IMR-90 (cell line): ENCODE measurements at regions not wholly inside any gene's neighbourhood (a gene's known extent, or its start where the extent isn't known, plus 50 kb on each side); places are given as distances from the start of the nearest gene placed in this dataset.

Source experiments
- ATAC-seq: fragments of 200-7000 bp; cut with Tn5 transposase; 2 replicates; pipeline ENCODE4 v1.9.1; 2020; ENCODE audit warnings: low read depth, mild to moderate bottlenecking, moderate library complexity
- BruUV-seq: library from RNA; stranded (reverse); fragments of 400-500 nt; replicated peaks from 2 replicates; lab custom pipeline; 2021; lab: Mats Ljungman, UMichigan
- CTCF ChIA-PET: fragments of 300-600 bp; formaldehyde crosslinking; extraction: SDS; loops from one replicate; lab custom pipeline; 2021; ENCODE audit warnings: antibody characterized with exemption; lab: Yijun Ruan, JAX
- POLR2A ChIA-PET: fragments of 300-600 bp; sonication (Branson Sonifier 250); formaldehyde crosslinking; loops from one replicate; lab custom pipeline; 2022; ENCODE audit warnings: antibody characterized with exemption; ENCODE audit not compliant: unreplicated experiment; lab: Charles Lee
- DNase-seq: peaks from one replicate; pipeline ENCODE4 v3.0.0; 2013
- H2AFZ ChIP-seq: replicated peaks from 2 replicates; pipeline ENCODE3; 2013; ENCODE audit warnings: low read length, mild to moderate bottlenecking; ENCODE audit not compliant: poor library complexity
- H2AK5ac ChIP-seq: 2 replicates; pipeline ENCODE4 v1.6.1; 2013; ENCODE audit warnings: low read depth, low read length, inconsistent platforms
- H2AK9ac ChIP-seq: replicated peaks from 2 replicates; pipeline ENCODE3; 2013; ENCODE audit warnings: mild to moderate bottlenecking, low read depth, low read length, moderate library complexity; ENCODE audit not compliant: poor library complexity
- H2BK120ac ChIP-seq: 2 replicates; pipeline ENCODE4 v1.6.1; 2013; ENCODE audit warnings: low read depth, low read length, inconsistent platforms
- H2BK15ac ChIP-seq: 3 replicates; pipeline ENCODE4 v1.6.1; 2013; ENCODE audit warnings: low read depth, low read length, inconsistent platforms
- H2BK20ac ChIP-seq: 2 replicates; pipeline ENCODE4 v1.6.1; 2013; ENCODE audit warnings: low read depth, mild to moderate bottlenecking, inconsistent platforms, low read length, moderate library complexity
- H2BK5ac ChIP-seq: 2 replicates; pipeline ENCODE4 v1.6.1; 2013; ENCODE audit warnings: mild to moderate bottlenecking, low read depth, low read length, inconsistent platforms; ENCODE audit not compliant: poor library complexity, severe bottlenecking
- H3K14ac ChIP-seq: replicated peaks from 2 replicates; pipeline ENCODE4 v1.6.1; 2013; ENCODE audit warnings: low read depth, low read length, inconsistent platforms
- H3K18ac ChIP-seq: 2 replicates; pipeline ENCODE4 v1.6.1; 2013; ENCODE audit warnings: low read depth, low read length, control low read depth
- H3K23ac ChIP-seq: 2 replicates; pipeline ENCODE4 v1.6.1; 2013; ENCODE audit warnings: low read depth, low read length, inconsistent platforms
- H3K27ac ChIP-seq: 2 replicates; pipeline ENCODE4 v1.5.1; 2013; ENCODE audit warnings: mild to moderate bottlenecking, control low read depth, low read length; ENCODE audit not compliant: insufficient read depth
- H3K27me3 ChIP-seq: 2 replicates; pipeline ENCODE4 v1.6.1; 2013; ENCODE audit warnings: low read length; ENCODE audit not compliant: control insufficient read depth, insufficient read depth
- H3K36me3 ChIP-seq: 2 replicates; pipeline ENCODE4 v1.6.1; 2013; ENCODE audit warnings: low read length, mixed read lengths; ENCODE audit not compliant: control insufficient read depth, insufficient read depth
- H3K4ac ChIP-seq: 2 replicates; pipeline ENCODE4 v1.6.1; 2013; ENCODE audit warnings: low read depth, low read length, inconsistent platforms
- H3K4me1 ChIP-seq: 2 replicates; pipeline ENCODE4 v1.6.1; 2013; ENCODE audit warnings: low read length, mixed read lengths; ENCODE audit not compliant: control insufficient read depth, insufficient read depth
- H3K4me2 ChIP-seq: 2 replicates; pipeline ENCODE4 v1.6.1; 2013; ENCODE audit warnings: low read depth, mild to moderate bottlenecking, control low read depth, low read length, moderate library complexity
- H3K4me3 ChIP-seq: 2 replicates; pipeline ENCODE4 v1.5.1; 2013; ENCODE audit warnings: low read depth, mild to moderate bottlenecking, control low read depth, low read length, moderate library complexity; ENCODE audit not compliant: insufficient read depth
- H3K56ac ChIP-seq: 2 replicates; pipeline ENCODE4 v1.6.1; 2013; ENCODE audit warnings: low read length, inconsistent platforms; ENCODE audit not compliant: insufficient read depth; ENCODE audit errors: extremely low read depth
- H3K79me1 ChIP-seq, 2 experiments: 2 replicates each; pipeline ENCODE4 v1.6.1; 2013; ENCODE audit warnings: low read length in 2 of 2, inconsistent platforms in 1 of 2, low read depth in 1 of 2
- H3K9ac ChIP-seq: 2 replicates; pipeline ENCODE4 v1.6.1; 2013; ENCODE audit warnings: low read depth, low read length, control low read depth
- H3K9me1 ChIP-seq: 2 replicates; pipeline ENCODE4 v1.6.1; 2013; ENCODE audit warnings: low read length, inconsistent platforms; ENCODE audit not compliant: insufficient read depth
- H3K9me3 ChIP-seq: 2 replicates; pipeline ENCODE4 v1.6.1; 2013; ENCODE audit warnings: low read length; ENCODE audit not compliant: control insufficient read depth, insufficient read depth
- H4K20me1 ChIP-seq: 2 replicates; pipeline ENCODE4 v1.6.1; 2013; ENCODE audit warnings: low read length, inconsistent platforms; ENCODE audit not compliant: insufficient read depth
- H4K5ac ChIP-seq: 2 replicates; pipeline ENCODE4 v1.6.1; 2013; ENCODE audit warnings: mild to moderate bottlenecking, low read depth, low read length, control low read depth
- H4K8ac ChIP-seq, 2 experiments: 2 replicates each; pipeline ENCODE4 v1.6.1; 2013; ENCODE audit warnings: low read depth in 2 of 2, low read length in 2 of 2, control low read depth in 1 of 2, inconsistent platforms in 1 of 2
- H4K91ac ChIP-seq: 2 replicates; pipeline ENCODE4 v1.6.1; 2013; ENCODE audit warnings: low read depth, low read length, inconsistent platforms; ENCODE audit not compliant: insufficient read depth
- BHLHE40 ChIP-seq: fragments of 150-350 bp; IDR thresholded peaks from 2 replicates; pipeline ENCODE4 v1.6.1; 2016; ENCODE audit warnings: mild to moderate bottlenecking, low read depth, low read length
- CEBPB ChIP-seq: IDR thresholded peaks from 2 replicates; pipeline ENCODE4 v1.6.1; 2012; ENCODE audit warnings: low read depth, low read length, improper control_type of control experiment
- CHD1 ChIP-seq: IDR thresholded peaks from 2 replicates; pipeline ENCODE4 v1.6.1; 2012; ENCODE audit warnings: low read depth, low read length, improper control_type of control experiment
- MAFK ChIP-seq: IDR thresholded peaks from 2 replicates; pipeline ENCODE4 v1.6.1; 2012; ENCODE audit warnings: low read depth, low read length, improper control_type of control experiment
- MAZ ChIP-seq: IDR thresholded peaks from 2 replicates; pipeline ENCODE4 v1.6.1; 2012; ENCODE audit warnings: low read depth, mild to moderate bottlenecking, low read length, improper control_type of control experiment, moderate library complexity, borderline replicate concordance
- MXI1 ChIP-seq: IDR thresholded peaks from 2 replicates; pipeline ENCODE4 v1.6.1; 2012; ENCODE audit warnings: low read depth, mild to moderate bottlenecking, low read length, moderate library complexity, borderline replicate concordance
- NFE2L2 ChIP-seq: fragments of 150-350 bp; IDR thresholded peaks from 2 replicates; pipeline ENCODE4 v1.6.1; 2016; ENCODE audit warnings: low read depth, mild to moderate bottlenecking, low read length
- POLR2A ChIP-seq: IDR thresholded peaks from 2 replicates; pipeline ENCODE4 v1.6.1; 2012; ENCODE audit warnings: mild to moderate bottlenecking, low read depth, low read length
- RAD21 ChIP-seq: IDR thresholded peaks from 2 replicates; pipeline ENCODE4 v1.6.1; 2012; ENCODE audit warnings: low read length, improper control_type of control experiment
- RCOR1 ChIP-seq: IDR thresholded peaks from 2 replicates; pipeline ENCODE4 v1.6.1; 2012; ENCODE audit warnings: mild to moderate bottlenecking, low read length, improper control_type of control experiment; ENCODE audit not compliant: insufficient replicate concordance
- RFX5 ChIP-seq: IDR thresholded peaks from 2 replicates; pipeline ENCODE4 v1.8.0; 2012; ENCODE audit warnings: low read depth, mild to moderate bottlenecking, low read length, moderate library complexity
- SMC3 ChIP-seq: fragments of 150-350 bp; IDR thresholded peaks from 2 replicates; pipeline ENCODE4 v1.6.1; 2016; ENCODE audit warnings: low read depth, mild to moderate bottlenecking, antibody characterized with exemption, low read length, moderate library complexity
- WGBS, 2 experiments: methylation state at CpG; one replicate each; pipeline versions ENCODE4 v1.1.5 to v1.1.7; 2013; ENCODE audit warnings: missing lambda C conversion rate in 2 of 2; ENCODE audit not compliant: insufficient read length in 1 of 2; ENCODE audit errors: extremely low coverage in 2 of 2; 5-methylcytosine and 5-hydroxymethylcytosine counted together
- dilution Hi-C: fragments of 300-500 bp; cut with HindIII; formaldehyde crosslinking; loops from one replicate; pipeline ENCODE4 v1.14.3; 2018; ENCODE audit warnings: low sequenced_read_pairs; ENCODE audit not compliant: unreplicated experiment
- in situ Hi-C: fragments of 300-500 bp; cut with MboI; formaldehyde crosslinking; loops from 3 replicates; pipeline ENCODE4 v1.14.3; 2019; ENCODE audit warnings: low sequenced_read_pairs, inconsistent platforms, mixed read lengths
- intact Hi-C: fragments of 100-400 bp; cut with micrococcal nuclease; formaldehyde crosslinking; loops from 2 replicates; pipeline ENCODE4 v1.10.0; 2022
- TF ChIP-seq, protein P1 (sequence below): fragments of 150-350 bp; IDR thresholded peaks from 2 replicates; pipeline ENCODE4 v1.6.1; 2016; ENCODE audit warnings: low read depth, mild to moderate bottlenecking, low read length, moderate library complexity, borderline replicate concordance
- TF ChIP-seq, protein P2 (sequence below): conservative IDR thresholded peaks from 2 replicates; pipeline ENCODE4 v1.5.1; 2012; ENCODE audit warnings: mild to moderate bottlenecking, low read depth, low read length, improper control_type of control experiment
- TF ChIP-seq, protein P3 (sequence below): fragments of 150-350 bp; IDR thresholded peaks from 2 replicates; pipeline ENCODE4 v1.6.1; 2017; ENCODE audit warnings: mild to moderate bottlenecking, antibody characterized with exemption, low read length, low read depth

DNA sequence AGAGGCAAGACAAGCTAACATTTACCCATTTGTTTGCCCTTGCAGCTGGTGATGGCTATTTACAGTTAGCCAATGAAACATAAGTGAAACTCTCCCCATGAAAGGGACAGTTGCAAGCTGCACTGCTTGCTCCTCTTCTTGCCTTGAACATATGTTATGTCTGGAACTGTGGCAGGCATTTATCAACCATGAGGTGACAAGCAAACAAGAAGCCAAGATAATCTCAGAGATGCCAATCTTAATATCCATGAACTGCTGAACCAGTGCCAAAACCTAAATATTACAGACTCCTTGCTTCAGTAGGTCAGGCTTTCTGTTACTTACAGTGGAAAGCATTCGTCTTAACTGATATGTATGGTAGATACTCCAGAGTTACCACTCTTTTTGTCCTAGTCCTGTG is 133.4 kb downstream of the ACTBL2 start:
- H2BK120ac ChIP-seq, result peak overlapping the region; percentile 19; the same call in 1 of the 2 replicates
- no peak overlapping the region for H3K18ac ChIP-seq
- no peak overlapping the region for H3K27ac ChIP-seq
- no CpG with 5 or more reads among the region's 1 CpG for WGBS, 2 experiments
- dilution Hi-C loops (no loop called here), intact Hi-C loops (no loop called here), in situ Hi-C loops (no loop called here)
- H4K5ac ChIP-seq, result no peak overlapping the region
- no peak overlapping the region for H2BK20ac ChIP-seq
- H2AK5ac ChIP-seq, result no peak overlapping the region
- no peak for DNase-seq
- BruUV-seq, result no TSS peak
- no peak overlapping the region for H4K8ac ChIP-seq
- no peak overlapping the region for H3K4me2 ChIP-seq
- no peak overlapping the region for H3K4me3 ChIP-seq
- H3K56ac ChIP-seq, result no peak overlapping the region
- H2BK5ac ChIP-seq, result no peak overlapping the region
- no peak overlapping the region for H2AK9ac ChIP-seq
- H3K79me1 ChIP-seq, result no peaks in the 10 kb centered on the region
- H2AFZ ChIP-seq, result no peak overlapping the region
- H4K20me1 ChIP-seq, result no peaks in the 10 kb centered on the region
- TF ChIP-seq POLR2A, result no peak
- TF ChIP-seq, protein P1, sequence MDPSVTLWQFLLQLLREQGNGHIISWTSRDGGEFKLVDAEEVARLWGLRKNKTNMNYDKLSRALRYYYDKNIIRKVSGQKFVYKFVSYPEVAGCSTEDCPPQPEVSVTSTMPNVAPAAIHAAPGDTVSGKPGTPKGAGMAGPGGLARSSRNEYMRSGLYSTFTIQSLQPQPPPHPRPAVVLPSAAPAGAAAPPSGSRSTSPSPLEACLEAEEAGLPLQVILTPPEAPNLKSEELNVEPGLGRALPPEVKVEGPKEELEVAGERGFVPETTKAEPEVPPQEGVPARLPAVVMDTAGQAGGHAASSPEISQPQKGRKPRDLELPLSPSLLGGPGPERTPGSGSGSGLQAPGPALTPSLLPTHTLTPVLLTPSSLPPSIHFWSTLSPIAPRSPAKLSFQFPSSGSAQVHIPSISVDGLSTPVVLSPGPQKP, result no peak
- TF ChIP-seq BHLHE40, result no peak
- no peak for TF ChIP-seq MAFK
- TF ChIP-seq, protein P2, sequence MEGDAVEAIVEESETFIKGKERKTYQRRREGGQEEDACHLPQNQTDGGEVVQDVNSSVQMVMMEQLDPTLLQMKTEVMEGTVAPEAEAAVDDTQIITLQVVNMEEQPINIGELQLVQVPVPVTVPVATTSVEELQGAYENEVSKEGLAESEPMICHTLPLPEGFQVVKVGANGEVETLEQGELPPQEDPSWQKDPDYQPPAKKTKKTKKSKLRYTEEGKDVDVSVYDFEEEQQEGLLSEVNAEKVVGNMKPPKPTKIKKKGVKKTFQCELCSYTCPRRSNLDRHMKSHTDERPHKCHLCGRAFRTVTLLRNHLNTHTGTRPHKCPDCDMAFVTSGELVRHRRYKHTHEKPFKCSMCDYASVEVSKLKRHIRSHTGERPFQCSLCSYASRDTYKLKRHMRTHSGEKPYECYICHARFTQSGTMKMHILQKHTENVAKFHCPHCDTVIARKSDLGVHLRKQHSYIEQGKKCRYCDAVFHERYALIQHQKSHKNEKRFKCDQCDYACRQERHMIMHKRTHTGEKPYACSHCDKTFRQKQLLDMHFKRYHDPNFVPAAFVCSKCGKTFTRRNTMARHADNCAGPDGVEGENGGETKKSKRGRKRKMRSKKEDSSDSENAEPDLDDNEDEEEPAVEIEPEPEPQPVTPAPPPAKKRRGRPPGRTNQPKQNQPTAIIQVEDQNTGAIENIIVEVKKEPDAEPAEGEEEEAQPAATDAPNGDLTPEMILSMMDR, result no peak
- TF ChIP-seq NFE2L2, result no peak
- TF ChIP-seq CEBPB, result no peak
- TF ChIP-seq MAZ, result no peak
- no peak for TF ChIP-seq CHD1
- no peak for TF ChIP-seq RAD21
- TF ChIP-seq, protein P3, sequence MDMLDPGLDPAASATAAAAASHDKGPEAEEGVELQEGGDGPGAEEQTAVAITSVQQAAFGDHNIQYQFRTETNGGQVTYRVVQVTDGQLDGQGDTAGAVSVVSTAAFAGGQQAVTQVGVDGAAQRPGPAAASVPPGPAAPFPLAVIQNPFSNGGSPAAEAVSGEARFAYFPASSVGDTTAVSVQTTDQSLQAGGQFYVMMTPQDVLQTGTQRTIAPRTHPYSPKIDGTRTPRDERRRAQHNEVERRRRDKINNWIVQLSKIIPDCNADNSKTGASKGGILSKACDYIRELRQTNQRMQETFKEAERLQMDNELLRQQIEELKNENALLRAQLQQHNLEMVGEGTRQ, result no peak
- no peak for TF ChIP-seq SMC3
- TF ChIP-seq MXI1, result no peak
- TF ChIP-seq RFX5, result no peak
- TF ChIP-seq RCOR1, result no peak
- no peak overlapping the region for H3K23ac ChIP-seq
- H3K4ac ChIP-seq, result no peak overlapping the region
- no peaks in the 10 kb centered on the region for H3K27me3 ChIP-seq
- no peak overlapping the region for H4K91ac ChIP-seq
- H3K36me3 ChIP-seq, result no peaks in the 10 kb centered on the region
- no peak for ATAC-seq
- H3K4me1 ChIP-seq, result peaks cover 2% of the 10 kb centered on the region; the same call in 1 of the 2 replicates
- no peak overlapping the region for H3K9ac ChIP-seq
- H3K9me1 ChIP-seq, result no peaks in the 10 kb centered on the region
- H3K9me3 ChIP-seq, result peaks cover 4% of the 10 kb centered on the region; the same call in 1 of the 2 replicates
- H2BK15ac ChIP-seq, result peak overlapping the region; percentile 0; the same call in 1 of the 3 replicates
- 0 out of 2 replicates have a peak overlapping the region, but pooled peaks have one; percentile 13 for H3K14ac ChIP-seq
- CTCF ChIA-PET, result interaction anchor here (1.5 kb wide), 1 partner anchor 10 kb away, joined by 7 read pairs; no protein-coding TSS in a partner anchor
- POLR2A ChIA-PET, result no interaction called here
